Left lobe of liver (tissue), 2 donors: ENCODE measurements at regions not wholly inside any gene's neighbourhood (a gene's known extent, or its start where the extent isn't known, plus 50 kb on each side); places are given as distances from the start of the nearest gene placed in this dataset.
"Not testable (repeated sequence)": the region's sequence is repeated elsewhere in the genome, so short reads cannot be mapped to it uniquely, and the experiment has no call there.

ENCODE experiments used
- ATAC-seq: fragments of 200-7000 bp; cut with Tn5 transposase; one replicate; pipeline ENCODE4 v1.9.1; 2020; ENCODE audit warnings: mild to moderate bottlenecking, moderate library complexity
- DNase-seq: peaks from one replicate; pipeline ENCODE4 v3.0.0-alpha.2; 2020; ENCODE audit warnings: low spot score
- donor health status: DM: no; HTN: no; CAD: no; lungs with moderate emphysema.
- donor health status: DM: no; HTN: yes; CAD: no.

DNA sequence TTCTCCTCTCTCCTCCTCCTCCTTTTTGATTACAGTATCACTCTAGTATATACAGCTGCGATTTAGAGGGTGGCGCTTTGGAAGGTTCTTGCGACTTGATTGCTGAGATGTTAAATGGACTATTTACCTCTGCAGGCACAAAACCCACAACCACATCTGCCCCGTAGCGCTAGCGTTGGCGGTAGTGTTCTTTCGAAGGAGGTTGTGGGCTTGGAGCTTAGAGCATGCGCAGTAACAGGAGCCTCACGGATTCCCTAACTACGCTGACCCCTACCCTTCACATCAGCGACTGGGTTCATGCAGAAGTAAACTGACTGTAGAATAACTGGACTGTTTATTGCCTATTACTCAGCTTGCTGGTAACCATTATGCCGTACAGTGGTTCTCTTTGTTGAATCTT, 58.0 kb downstream of the CGGBP1 start:
- DNase-seq (no peak), ATAC-seq (peak; percentile 61)

DNA sequence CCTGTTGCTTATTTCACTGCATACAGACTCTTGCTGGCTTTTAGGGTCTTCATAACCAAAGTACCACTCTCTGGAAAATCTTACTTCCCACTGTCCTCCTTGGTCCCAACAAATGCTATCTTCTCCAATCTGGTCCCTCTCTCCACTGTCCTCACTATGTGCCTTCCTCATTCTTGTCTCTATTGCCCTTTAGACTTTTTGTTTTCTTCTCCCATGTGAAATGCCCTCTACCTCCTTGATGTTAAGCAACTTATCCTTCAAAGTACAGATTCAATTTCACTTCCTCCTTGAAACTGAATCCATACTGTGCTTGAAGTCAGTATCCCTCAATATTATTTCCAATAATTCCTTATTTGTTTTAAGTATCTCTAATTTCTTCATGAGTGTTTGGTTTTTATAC, 60.8 kb downstream of the CGGBP1 start:
- DNase-seq (no peak), ATAC-seq (no peak)

DNA sequence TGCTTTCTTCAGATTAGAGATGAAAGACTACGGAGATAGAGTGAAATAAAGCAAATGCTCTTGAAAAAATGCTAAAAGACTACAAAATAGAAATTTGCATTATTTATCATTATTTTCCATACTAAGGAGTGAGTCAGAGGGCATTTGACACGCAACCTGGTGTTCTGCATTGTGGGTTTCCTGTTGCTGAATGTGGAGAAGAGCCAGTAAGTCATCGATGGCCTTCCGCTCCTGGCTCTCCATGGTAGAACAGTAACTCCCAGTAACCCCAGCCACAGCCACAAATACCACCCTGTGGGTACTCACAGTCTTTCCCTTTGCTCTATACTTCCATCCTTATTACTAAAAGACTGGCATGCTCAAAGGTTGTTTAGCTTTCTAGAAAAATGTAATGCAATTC, 61.5 kb downstream of the CGGBP1 start:
- DNase-seq: no peak
- no peak for ATAC-seq

DNA sequence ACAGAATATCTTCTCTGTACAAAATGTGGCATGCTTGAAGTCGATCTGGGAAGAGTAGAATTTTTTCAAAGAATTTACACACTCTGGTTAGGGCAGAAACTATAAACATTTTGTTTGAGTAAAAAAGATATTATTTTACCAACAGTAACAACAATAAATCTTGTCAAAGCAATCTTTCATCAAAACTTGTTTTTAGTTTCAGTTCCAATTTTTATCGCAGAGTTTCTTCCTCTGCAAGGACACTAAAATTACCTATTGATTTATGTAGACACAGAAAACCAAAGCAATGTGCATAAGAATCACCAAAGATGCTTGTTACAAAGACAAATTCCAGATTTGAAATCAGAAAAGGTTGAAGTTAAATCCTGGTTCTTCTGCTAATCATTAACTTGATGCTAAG, 61.9 kb downstream of the CGGBP1 start:
- ATAC-seq (no peak), DNase-seq (no peak)

DNA sequence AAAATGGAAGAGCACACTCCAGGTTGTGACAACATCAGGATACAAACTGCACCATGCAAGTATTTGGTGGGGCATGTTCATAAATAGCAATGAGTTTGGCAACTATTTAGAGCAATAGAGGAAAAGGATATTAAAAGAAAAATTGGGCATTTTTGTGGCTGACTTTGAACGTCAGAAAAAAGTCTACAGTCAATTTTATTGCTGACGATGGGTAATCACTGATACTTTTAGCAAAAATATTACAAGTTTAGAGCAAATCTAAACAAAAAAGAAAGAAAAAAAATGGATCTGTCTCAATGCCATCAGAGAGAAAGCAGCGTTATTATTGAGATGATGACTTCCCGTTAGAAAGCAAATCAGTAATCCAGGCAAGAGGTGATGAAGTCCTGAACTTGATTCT, 65.2 kb downstream of the CGGBP1 start:
- DNase-seq (no peak), ATAC-seq (no peak)

DNA sequence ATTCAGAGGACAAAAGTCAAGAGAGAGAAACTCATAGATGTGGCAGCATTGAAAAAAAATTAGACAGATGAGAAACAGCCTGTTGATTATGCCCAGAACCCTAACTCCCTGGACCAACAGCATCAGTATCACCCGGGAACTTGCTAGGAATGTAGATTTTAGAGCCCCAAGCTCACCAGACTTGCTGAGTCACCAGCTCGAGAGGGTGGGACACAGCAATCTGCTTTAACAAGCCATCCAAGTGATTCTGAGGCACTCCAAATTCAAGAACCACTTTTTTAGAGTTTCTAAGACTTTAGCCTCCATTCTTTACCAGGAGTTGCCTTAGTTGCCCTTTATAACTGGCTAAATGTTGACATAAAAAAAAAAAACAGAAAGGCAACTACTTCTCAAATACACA, 70.9 kb downstream of the CGGBP1 start:
- DNase-seq (no peak), ATAC-seq (no peak)

DNA sequence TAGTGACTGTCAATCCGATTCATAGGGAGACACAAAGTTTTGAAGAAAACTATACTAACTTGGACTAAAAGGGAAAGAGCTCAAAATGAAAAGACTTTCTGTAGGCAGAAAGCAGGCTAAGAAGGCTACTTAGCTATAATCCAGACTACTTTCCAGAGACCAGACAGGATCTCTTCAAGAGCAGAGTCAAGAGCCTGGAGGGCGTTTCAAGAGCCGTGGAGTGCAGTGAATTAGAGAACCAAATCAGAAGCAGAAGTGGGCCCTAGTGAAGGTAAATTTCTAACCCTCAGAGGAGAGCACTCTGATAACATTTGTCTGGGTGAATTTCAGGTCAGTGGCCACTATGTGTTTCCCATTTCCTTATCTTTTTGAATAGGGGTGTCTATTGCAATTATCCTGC, 76.4 kb downstream of the CGGBP1 start:
- no peak for ATAC-seq

DNA sequence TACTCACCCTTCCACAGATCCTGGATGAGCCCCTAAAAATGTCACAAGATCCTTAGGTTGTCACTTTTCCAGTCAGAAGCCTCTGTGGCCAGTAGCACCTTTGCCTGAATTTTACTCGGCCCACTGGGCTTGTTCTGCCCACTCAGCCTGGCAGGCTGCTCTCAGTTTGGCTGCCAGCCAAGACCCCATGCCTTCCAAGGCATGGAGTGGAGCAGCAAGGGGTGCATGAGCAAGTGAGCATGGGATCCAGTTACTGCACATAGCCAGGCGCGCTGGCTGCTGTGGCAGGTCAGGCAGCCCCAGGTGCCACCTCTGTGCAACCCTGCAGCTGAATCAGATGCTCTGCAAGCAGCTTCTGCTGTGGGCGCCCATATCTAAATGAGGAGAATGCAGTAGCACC, 79.3 kb downstream of the CGGBP1 start:
- no peak for DNase-seq
- no peak for ATAC-seq

More for the DNA sequence above, 76.4 kb downstream of the CGGBP1 start:
- no peak for DNase-seq

DNA sequence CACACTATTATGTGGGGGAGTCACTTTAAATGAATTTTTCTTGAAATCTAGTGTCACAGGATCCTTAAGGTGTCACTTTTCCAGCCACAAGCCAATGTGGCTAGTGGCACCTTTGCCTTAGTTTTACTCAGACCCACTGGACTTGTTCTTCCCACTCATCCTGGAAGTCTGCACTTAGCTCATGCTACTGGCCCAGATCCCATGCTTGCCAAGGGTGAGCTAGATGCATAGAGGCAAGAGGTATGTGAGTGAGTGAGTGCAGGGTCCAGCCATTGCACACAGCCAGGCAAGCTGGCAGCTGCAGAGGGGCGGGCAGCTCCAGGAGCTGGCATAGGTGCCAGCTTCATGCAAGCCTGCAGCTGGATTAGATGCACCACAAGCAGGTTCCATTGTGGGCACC, 81.0 kb downstream of the CGGBP1 start:
- no peak for DNase-seq
- ATAC-seq: no peak

DNA sequence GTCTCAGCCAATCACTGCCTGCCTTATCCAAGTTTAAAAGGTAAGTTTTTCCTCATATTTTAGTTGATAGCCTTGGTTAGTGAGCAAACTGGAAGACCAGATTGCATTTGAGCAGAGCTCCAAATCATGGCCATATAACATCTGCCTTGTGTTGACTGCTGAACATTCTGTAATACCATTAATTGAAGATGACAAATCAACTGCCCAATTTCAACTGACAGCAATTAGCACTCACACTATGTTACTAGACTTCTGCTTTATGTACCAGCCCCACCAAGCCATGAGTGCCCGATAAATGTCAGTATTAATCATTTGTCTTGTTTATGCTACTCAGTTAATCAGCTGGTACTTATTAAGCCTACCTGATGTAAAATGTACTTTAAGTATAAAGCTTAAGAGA, 83.1 kb downstream of the CGGBP1 start:
- ATAC-seq: no peak

DNA sequence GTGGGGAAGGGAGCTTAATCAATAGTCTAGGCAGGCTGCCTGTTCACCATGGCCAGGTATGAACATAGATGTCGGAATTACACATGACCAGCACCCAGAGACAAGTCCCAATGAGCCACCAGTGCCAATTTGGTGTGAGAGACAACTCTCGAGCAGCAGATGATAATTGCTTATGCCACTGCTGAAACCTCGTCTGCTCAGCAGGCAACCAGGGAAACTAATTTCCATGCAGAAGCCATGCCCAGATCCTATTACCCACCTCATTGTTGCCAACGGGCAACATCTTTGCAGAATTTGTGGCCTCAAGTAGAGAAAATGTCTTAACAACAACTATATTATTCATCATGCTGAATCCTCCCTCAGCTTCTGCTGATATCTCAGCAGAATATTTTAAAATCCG, 84.9 kb downstream of the CGGBP1 start:
- DNase-seq: no peak
- ATAC-seq: no peak

More for the DNA sequence above, 83.1 kb downstream of the CGGBP1 start:
- no peak for DNase-seq

DNA sequence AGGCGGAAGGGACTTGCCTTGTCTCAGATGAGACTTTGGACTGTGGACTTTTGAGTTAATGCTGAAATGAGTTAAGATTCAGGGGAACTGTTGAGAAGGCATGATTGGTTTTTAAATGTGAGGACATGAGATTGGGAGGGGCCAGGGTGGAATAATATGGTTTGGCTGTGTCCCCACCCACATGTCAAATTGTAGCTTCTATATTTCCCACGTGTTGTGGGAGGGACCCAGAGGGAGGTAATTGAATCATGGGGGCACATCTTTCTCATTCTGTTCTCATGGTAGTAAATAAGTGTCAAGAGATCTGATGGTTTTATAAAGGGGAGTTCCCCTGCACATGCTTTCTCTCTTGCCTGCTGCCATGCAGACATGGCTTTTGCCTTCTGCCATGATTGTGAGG, 89.2 kb downstream of the CGGBP1 start:
- DNase-seq (no peak), ATAC-seq (no peak)

DNA sequence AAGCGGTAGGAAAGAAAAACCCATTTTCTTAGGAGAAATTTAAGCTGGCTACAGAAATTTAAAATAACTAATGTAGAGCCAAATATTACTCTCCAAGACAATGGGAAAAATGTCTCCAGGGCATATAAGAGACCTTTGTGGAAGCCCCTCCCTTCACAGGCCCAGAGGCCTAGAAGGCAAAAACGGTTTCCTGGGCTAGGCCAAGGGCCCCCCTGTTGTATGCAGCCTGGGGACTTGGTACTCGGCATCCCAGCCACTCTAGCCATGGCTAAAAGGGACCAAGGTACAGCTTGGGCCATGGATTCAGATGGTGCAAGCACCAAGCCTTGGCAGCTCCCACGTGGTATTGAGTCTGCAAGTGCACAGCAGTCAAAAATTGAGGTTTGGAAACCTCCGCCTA, 90.1 kb downstream of the CGGBP1 start:
- no peak for ATAC-seq
- no peak for DNase-seq

DNA sequence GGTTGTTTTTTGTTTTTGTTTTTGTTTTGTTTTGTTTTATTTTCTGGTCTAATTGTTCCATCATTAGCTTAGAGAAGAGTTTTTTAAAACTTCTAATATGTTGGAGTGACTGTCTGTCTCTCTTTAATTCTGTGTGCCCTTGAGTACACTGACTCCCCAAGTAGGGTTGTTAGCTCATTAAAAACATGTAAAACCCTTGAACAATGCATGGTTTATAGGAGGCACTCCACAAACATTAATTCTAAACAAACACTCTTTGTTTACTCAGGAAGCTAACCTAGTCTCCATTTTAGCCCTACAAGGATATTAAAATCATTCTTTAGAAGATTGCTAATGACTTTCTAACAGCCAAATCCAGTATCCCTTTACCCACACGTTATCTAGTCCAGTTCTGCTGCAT, 100.5 kb downstream of the CGGBP1 start:
- no peak for DNase-seq
- no peak for ATAC-seq

DNA sequence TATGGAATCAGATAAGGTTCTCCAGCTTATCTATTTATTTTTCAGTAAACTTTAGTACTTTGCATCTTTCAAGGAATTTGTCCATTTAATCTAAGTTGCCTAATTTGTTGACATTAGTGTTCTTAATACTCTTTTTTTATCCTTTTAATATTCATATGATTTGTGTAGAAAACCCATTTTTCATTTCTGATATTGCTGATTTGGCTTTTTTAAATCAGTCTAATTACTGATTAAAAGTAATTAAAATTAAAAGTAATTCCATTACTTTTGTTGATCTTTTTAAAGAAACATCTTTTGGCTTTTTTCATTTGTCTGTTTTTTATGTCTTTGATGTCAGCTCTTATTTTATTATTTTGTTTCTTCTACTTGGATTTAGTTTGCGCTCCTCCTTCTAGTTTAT, 101.2 kb downstream of the CGGBP1 start:
- DNase-seq: no peak
- ATAC-seq: no peak

DNA sequence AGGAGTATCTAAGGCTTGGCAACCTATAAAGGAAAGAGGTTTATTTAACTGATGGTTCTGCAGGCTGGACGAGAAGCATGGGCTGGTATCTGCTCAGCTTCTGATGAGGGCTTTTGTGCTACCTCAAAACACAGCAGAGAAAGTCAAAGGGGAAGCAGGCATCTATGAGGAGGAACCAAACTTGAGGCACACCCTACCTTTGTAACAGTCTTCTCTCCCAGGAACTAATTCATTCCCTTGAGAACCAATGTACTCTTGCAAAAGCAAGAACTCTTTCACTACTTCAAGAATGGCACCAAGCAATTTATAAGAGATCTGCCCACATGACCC, 109.0 kb downstream of the CGGBP1 start:
- DNase-seq (no peak), ATAC-seq (no peak)

DNA sequence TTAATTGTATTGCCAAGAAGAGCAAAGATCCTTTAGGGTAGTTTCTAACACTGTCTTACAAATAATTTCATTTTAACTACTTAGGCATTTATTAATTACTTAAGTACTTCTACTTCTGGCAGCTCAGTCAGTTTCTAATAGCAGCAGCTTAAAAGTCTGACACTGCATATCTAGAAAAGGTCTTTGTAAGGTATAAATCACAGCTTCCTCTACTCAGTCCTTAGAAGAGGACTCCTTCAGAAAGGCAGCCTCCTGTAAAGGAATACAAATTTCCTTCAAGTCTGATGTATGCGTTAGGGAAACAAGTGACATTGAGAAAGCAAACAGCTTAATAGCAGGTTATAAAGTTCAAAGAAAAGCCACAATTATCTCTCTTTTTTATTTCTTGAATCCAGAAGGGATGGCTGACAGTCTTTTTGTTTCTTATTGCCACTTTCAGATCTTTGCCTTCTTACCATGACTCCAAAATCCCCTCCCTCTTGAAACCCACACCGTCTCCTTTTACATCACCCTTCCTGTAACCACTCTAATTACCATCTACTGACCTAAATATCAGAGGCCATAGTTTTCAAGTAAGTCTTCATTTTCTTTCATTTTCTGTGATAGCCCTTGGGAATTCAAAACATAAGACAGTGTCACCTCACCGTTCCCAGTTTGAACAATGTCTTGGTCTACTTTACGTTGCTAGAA, 109.5 kb downstream of the CGGBP1 start:
- DNase-seq (no peak), ATAC-seq (no peak)

DNA sequence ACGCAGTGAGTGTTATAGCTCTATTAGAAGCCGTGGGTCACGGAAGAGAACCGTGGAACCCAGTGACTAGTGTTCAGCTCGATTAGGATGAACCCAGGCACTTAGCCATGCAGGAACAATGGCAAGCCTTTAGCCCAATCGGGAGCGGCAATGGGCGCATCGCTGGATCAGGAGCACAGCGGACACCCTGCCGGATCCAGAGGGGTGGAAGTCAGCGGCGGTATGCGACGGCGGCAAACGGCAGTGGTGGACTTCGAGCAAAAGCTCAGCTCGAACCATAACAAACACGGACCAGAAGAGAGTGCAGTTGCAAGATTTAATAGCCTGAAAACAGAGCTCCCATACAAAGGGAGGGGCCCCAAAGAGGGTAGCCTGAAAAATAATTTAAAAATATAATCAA, 112.8 kb downstream of the CGGBP1 start:
- DNase-seq, ATAC-seq: not testable (repeated sequence)

DNA sequence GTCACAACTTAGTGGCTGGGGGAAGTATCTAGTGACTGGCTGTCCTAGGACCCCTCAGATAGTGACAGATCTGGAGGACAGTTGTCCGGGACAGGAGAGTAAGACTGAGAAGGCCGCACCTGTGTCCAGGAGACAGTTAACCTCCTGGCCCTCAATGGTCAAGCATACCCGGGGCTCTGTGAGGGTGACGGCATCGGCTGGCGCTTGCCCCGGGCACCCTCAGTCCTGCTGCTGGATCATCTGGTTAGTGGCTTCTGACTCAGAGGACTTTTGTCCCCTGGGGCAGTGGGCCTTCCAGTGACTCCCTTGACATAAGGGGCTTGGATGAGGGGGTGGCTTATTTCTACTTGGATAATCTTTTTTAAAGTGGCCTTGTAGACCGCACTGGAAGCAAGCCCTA, 116.5 kb downstream of the CGGBP1 start:
- DNase-seq, ATAC-seq: not testable (repeated sequence)

DNA sequence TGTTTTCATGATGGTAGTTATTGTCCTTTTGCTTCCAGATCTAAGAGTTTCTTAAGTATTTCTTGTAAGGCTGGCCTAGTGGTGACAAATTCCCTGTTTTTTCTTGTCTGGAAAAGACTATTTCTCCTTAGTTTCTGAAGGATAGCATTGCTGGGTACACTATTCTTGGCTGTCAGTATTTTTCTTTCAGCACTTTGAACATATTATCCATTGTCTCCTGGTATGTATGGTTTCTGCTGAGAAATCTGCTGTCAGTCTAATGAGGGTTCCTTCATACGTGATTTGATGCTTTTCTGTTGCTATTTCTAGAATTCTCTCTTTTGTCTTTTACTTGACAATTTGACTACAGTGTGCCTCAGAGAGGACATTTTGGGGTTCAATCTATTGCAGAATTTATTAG, 134.3 kb downstream of the CGGBP1 start:
- ATAC-seq: no peak

DNA sequence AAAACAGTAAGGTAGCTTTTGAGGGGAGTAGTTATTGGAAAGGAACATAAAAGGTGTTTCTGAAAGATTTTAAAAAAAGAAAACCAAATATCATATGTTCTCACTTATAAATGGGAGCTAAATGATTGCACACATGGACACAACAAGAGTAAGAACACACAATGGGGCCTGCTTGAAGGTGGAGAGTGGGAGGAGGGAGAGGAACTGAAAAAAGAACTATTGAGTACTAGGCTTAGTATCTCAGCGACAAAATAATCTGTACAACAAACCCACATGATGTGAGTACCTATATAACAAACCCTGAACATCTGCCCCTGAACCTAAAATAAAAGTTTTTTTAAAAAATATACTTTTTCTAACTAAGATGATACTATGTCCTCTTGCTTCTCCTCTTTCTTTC, 138.3 kb downstream of the CGGBP1 start:
- DNase-seq (no peak), ATAC-seq (no peak)

More for the DNA sequence above, 134.3 kb downstream of the CGGBP1 start:
- DNase-seq: no peak

DNA sequence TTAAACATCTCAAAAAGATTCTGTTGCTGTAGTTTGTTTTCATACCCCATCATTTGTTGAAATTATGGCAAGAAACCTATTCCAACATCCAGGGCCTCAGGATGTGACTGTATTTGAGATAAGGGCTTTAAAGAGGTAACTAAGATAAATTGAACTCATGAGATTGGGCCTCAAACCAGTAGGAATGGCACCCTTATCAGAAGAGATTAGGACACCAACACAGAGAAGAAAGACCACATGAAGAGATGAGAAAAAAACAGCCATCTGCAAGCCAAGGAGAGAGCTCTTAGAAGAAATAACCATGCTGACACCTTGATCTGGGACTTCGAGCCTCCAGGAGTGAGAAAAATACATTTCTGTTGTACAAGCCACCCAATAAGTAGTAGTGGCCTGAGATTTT, 157.7 kb downstream of the CGGBP1 start:
- DNase-seq (no peak), ATAC-seq (no peak)

DNA sequence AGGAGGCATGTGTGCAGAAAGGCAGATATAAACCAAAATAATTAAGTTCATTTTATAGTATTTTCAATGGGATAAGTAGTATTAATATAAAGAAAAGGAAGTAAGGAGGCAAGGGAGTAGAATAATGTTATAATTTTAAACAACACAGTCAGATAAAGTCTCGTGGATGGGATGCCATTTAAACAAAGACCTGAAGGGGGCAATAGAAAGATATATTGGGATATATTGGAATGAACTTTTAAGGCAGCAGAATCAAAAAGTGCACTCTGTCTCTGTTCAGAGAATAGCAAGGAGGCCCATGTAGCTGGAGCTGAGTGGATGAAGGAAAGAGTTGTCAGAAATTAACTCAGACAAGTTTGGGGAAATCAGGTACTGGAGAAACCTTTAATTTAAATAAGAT, 158.7 kb downstream of the CGGBP1 start:
- ATAC-seq (no peak), DNase-seq (no peak)

DNA sequence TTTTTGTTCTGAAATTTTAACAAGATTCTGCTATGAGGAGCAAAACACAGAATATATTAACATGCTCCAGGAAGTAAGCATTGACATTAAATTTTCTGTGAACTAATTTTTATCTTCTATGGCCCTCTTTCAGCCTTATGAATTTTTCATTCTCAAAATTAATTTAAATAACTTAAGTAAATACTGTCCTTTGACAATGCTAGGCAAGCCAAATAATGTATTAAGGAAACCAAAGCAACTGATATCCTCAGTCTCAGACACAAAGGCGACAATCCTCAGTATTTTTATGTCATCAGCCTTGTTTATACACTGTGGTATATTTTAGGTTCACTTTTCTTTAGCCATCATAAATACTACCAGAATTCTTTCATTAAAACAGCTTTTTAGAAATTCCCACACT, 159.8 kb downstream of the CGGBP1 start:
- no peak for ATAC-seq

More for the DNA sequence above, 159.8 kb downstream of the CGGBP1 start:
- no peak for DNase-seq
